ENCODE measurements at regions not wholly inside any gene's neighbourhood (a gene's known extent, or its start where the extent isn't known, plus 50 kb on each side); places are given as distances from the start of the nearest gene placed in this dataset.
"Not testable (repeated sequence)": the region's sequence is repeated elsewhere in the genome, so short reads cannot be mapped to it uniquely, and the experiment has no call there.

DNA sequence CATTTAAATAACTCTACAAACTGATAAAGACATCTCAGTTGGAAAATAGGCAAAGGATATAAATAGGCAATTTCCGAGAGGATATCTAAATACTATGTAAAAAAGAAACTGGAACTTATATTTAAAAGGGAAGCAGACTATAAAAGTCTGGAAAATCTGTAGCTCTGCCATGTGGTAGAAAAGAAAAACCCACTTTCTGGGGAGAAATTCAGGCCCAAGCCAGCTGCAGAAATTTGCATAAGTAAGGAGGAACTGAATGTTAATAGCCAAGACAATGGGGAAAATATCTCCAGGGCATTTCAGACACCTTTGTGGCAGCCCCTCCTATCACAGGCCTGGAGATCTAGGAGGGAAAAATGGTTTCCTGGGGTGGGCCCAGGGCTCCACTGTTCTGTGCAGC lies 97.8 kb upstream of the ZBED5 start:
- DNase-seq (ENCODE audit: low read depth in 2 of 2), result no peak

DNA sequence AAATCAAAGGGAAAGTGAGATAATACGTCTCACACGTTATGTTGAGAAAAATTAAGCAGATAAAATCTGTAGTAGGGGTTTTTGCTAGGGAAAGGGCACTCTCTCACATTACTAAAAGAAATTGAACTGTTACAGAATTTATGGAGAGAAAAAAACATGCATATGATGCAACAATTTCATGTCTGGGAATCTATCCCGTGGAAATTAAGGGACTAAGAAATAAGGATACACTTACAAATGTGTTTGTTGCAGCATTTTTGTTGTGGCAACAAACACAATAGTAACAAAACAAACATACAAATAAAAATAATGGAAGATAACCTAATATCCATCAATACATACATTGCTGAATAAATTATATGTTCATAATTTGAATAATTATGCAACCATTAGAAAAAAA lies 96.3 kb upstream of the ZBED5 start:
- DNase-seq (ENCODE audit: low read depth in 2 of 2), result no peak

DNA sequence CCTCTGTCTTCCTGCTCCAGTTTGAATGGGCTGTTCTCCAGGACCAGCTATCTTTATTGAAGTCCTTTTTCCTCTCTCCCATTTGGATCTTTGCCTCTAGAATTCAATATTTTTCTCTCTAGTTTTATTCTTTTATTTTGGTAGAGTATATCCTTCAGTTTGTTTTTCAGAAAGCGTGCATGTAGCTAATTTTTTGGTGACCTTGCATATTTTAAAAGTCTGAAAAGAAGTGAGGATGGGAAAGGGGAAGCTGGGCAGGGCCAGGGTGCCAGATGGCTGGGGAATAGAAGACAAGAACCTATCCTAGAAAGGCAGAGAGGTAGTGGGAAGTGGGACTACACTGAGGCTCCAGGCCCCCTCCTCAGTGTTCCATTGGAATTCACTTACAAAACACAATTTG lies 95.0 kb upstream of the ZBED5 start:
- no peak for DNase-seq (ENCODE audit: low read depth in 2 of 2)

DNA sequence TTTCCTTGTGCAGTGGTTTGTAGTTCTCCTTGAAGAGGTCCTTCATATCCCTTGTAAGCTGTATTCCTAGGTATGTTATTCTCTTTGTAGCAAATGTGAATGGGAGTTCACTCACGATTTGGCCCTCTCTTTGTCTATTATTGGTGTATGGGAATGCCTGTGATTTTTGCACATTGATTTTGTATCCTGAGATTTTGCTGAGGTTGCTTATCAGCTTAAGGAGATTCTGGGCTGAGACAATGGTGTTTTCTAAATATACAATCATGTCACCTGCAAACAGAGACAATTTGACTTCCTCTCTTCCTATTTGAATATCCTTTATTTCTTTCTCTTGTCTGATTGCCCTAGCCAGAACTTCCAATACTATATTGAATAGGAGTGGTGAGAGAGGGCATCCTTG lies 90.1 kb upstream of the ZBED5 start:
- not testable (repeated sequence) for DNase-seq (ENCODE audit: low read depth in 2 of 2)

DNA sequence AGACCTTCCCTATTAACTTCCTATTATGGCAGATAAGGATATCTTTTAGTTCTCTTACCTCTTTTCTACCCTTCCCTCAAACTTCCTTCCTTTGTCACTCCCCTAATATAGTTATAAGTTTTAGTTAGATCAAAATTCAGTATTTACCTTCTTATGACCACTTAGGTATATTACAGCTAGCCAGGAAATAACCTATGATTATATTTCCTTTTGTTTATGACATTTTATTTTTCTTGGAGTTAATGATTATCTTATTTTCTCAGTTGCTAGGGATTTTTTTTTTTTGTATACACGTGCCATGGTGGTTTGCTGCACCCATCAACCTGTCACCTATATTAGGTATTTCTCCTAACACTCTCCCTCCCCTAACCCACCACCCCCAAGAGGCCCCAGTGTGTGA lies 88.2 kb upstream of the ZBED5 start:
- no peak for DNase-seq (ENCODE audit: low read depth in 2 of 2)

DNA sequence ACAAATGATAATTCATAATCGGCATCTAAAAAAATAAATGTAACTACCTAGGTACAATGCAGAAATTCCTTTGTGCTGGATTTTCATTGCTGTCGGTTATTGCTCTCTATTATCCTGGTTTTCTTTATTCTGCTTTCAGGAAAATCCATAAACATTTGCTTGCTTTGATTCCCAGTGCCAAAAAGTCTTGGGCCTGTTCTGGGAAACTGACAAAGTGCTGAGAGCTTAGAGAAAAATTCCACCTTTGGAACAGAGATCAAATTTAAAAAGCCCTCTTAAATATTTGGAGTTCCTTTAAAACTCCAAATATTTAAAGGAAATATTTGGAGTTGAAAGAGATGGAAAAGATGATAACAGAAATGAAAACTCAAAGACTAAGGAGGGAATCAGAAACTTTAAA lies 87.3 kb upstream of the ZBED5 start:
- DNase-seq (ENCODE audit: low read depth in 2 of 2), result no peak

DNA sequence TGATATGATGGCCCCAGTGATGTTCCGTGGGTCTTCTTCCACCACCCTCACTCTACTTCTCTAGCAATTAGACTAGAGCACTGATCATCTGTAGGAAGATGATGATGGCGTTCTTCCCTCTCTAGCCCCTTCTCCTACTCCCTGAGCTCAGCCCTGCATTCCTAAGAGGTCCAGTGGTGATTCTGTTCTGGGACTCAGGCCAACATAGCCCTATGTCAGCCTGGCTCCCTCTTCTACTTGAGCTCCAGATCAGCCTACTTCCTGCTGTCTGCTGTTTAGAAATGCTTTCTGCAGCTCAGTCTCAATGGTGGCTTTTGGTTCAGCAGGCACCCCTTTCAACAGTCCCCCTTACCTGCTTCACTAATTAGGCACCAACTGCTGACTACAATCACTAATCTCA lies 86.1 kb upstream of the ZBED5 start:
- no peak for DNase-seq (ENCODE audit: low read depth in 2 of 2)

DNA sequence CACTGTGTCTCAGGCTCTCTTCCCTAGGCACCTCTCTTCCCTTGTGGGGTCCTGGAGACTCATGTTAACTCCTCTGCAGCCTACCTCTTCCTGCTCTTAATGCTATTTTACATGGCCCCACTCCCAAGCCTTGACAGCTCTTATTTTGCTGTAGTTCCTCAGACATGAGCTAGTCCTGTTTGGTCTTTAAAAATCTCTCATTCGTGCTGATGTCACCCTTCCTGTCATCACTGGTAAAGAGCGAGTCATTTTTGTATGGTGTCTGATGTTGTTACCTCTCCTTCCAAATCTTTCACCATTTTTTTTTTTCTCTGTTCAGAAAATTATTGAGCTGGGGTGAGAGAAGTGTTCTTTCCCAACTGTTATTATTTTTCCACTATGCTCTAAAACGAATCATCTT lies 84.8 kb upstream of the ZBED5 start:
- no peak for DNase-seq (ENCODE audit: low read depth in 2 of 2)

DNA sequence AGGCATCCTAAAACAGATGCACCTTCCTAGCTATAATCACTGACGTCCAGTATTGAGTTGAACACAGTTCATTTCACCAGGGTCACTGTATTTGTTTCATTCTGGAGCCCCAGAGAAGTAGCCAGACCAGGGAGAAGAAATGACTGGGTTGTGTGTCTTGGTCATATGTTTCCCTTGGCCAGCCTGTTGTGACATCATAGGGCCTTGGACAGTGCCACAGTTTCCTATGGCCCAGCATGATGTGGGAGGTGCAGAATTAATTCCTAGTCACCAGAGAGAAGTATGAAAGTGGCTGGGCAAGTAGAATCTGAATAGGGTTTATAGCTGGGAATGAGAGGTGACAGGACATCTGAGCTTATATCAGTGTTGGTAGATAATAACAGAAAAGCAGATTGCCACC lies 84.0 kb upstream of the ZBED5 start:
- no peak for DNase-seq (ENCODE audit: low read depth in 2 of 2)

DNA sequence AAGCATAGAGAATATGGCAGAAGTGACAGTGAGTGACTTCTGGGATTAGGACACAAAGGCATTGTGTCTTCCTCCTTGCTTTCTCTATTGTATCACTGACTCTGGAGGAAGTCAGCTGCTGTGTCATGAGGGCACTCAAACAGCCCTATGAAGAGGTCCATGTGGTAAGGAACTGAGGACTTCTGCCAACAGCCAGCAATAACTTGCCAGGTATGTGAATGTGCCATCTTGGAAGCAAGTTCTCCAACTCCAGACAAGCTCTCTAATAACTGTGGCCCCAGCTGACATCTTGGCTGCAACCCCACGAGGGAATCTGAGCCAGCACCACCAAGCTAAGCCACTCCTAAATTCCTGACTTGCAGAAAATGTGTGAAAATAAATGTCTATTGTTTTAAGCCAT lies 83.6 kb upstream of the ZBED5 start:
- no peak for DNase-seq (ENCODE audit: low read depth in 2 of 2)

DNA sequence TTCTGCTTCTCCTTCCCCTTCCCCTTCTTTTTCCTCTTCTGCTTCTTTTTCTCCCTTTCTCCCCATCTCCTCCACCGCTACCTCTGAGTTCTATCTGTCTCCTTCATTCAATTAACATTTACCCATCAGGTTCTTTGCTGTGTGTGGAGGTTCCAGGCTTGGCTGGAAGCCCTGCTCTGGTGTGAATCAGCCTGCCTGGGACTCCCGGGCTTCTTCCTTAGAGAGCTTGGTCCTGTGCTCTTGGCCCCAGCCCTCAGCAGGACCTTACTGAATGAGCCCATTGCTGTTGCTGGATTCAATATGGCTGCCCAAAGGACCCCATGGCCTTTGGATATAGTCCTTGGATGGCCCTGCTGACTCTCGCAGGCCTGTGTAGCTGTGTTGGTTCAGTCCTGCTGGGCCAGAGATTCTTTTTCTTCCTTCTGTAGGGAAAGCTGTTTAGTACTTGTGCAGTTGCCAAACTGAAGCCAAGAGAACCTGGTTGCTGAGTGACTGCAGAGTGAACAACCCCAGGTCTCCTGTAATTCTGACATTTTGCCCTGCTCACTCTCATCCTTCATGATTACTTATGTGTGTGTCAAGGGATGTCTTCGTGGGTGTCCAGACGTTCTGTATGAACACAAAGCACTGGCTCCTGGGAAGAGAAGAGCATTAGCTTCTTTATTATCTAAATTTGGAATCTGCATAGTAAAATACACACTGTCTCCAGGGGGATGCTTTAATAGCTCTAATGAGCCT lies 81.0 kb upstream of the ZBED5 start:
- no peak for DNase-seq (ENCODE audit: low read depth in 2 of 2)

DNA sequence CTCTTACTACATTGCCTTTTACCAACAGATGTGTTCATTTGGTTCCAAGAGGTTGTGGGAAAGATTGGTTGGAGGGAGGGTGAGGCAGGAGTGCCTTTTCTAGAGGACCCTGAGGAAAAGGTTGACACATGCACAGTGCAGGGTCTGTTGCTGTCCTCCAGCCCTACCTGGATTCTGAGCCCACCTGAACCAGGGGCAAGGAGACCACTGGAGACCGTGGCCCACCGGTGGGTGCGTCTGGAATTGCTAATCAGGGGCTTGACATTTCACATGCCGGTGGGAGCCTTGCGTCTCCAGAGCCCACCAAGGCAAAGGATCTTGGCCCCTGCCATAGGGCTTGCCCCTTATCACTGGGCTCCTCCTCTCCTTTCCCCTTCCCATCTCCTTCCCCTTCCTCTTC lies 80.4 kb upstream of the ZBED5 start:
- no peak for DNase-seq (ENCODE audit: low read depth in 2 of 2)

DNA sequence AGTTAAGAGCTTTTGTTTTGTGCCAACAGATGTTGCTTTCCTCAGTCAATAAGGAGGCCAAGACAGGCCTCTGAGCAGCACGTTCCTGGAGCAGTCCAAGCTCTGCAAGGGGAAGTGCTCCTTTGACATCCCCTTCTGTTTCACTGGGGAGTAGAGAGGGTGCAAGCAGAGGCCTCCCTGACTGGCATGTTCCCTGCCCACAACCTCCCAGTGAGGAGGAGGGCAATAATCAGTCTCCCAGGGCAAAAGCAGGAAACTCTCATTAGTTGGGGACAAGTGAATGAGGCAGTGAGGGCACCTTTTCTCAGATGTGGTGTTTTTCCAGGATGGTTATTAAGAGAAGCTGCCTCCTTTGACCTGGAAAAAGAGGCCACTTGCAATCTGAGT lies 79.5 kb upstream of the ZBED5 start:
- no peak for DNase-seq (ENCODE audit: low read depth in 2 of 2)

DNA sequence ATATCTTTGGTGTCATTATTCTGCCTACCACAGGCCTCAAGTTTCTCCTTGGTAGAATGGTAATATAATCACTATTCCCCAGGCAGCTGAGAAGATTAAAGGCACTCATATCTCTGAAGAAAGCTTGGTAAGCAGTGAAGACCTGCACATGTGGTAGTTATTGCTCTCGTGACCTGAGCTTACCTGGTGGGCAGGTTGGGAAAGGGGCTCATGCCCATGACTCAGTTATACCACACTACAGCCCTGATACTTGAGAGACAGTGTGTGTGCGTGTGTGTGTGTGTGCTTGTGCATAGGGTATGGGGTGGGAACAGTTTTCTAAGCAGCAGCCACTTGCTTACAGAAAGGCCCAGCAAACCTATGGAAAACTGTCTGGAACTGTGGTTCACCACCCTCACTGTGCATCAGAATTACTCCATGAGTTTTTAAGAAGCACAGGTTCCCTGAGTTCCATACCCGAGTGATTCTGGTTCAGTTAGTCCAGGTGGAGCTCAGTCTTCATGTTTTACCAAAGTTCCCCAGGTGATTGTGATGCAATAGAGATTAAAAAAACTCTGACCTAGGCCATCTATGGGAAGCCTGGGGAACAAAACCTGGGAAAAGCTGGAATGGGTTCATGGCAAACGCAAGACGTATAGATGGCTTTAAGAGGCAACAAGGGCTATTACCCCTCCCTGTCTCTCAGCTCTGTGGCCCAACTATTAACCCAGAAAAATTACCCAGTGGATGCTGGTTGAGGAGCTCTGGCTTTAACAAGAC lies 79.0 kb upstream of the ZBED5 start:
- no peak for DNase-seq (ENCODE audit: low read depth in 2 of 2)

DNA sequence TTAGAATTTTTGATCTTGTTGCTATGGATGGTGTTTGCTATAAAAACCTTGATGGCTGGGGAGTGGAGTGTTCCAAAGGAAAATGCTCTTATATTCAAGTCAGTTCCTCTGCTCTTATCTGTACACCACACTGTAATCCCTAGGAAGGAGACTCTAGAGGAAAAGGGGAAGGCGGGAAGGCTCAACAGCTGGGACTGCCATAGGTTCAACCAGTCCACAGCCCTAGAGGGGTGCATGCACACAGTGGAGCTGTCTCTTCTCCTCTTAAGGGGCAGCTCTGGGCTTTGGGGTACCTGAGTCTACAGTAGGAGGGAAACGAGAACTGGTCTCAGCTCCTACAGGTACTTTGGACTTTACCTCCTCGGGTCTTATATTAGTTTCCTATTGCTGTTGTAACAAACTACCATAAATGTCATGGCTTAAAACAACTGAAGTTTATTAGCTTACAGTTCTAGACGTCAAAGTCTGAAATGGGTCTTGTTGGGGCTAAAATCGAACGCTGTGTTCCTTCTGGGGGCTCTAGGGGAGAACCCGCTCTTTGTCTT lies 77.2 kb upstream of the ZBED5 start:
- no peak for DNase-seq (ENCODE audit: low read depth in 2 of 2)

DNA sequence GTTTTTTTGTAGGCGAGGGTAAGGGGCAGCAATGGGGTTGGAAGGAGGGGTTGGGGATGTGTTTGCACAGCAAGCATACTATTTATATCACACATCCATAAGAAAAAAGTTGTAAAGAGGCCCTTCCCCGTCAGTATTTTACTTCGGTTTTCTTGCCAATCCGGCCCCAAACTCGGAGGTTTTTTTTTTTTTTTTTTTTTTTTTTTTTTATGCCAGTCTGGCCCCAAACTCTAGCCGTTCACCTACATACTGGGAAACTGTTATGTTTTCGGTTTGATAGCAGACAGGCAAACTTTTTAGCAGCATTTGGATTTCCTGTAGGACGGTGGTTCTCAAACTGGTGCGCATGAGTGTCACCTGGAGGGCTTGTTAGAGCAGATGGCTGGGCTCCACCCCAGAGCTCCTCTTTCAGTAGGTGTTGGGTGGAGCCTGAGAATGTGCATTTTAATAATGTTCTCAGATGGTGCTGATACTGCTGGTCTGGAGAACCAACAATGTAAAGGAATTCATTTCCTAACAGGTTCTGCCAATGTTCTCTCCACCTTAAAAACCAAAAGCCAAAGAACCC lies 76.5 kb upstream of the ZBED5 start:
- DNase-seq (ENCODE audit: low read depth in 2 of 2), result no peak

DNA sequence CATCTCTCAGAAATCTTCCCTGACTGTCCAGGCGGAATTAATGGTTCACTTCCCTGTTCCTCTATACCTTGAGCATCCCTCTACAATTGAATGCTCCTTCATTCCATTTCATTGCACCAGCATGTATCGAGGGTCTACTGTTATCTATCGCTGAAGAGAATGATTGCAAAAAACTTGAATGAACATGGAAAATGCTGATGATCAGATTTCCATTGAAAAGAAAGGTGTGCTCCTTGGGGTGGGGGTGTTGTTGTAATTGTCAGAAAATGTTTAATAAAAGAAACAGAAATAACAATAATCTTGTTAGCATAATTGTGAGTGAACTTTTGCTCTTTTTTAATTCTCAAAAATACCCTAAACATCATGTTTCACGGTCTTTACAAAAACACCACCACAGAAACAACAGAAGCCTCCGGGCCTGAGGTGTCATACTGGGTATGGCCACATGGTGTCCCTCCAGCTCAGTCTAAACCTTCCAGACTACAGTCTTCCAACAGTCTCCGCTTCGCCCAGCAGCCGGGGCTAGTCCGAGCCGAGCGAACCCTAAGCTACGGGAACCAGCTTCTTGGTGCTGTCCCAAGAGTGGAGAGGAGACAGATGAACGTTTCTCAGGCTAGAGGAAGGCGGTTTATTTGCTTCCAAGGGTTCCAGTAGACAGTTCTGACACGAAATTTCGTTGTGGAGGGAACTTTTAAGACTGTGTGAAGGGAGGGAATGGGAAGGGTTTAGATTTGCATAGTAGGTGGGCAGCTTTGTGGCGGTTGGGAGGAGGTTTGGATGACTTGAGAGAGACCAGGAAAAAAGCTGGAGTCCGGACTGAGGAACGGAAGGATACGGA lies 75.8 kb upstream of the ZBED5 start:
- DNase-seq (ENCODE audit: low read depth in 2 of 2), result peak; percentile 76 to 83

DNA sequence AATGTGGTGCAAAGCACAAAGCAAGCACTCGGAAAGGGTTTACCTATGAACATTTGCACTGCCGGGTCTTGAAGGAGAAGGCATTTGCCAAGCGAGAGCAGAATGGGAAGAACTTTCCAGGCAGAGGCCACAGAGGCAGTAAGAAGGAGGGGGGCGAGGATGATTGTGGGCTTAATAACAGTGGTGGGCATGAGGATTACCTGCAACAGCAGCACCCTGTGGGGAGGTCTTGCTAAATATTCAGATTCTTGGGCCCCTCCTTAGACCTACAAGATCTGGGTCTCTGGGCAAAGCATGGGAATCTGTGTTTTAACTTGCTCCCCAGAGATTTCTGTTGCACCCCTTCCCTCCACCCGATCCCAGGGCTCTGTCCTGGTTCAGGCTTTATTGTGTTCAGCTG lies 75.1 kb upstream of the ZBED5 start:
- DNase-seq (ENCODE audit: low read depth in 2 of 2), result no peak

DNA sequence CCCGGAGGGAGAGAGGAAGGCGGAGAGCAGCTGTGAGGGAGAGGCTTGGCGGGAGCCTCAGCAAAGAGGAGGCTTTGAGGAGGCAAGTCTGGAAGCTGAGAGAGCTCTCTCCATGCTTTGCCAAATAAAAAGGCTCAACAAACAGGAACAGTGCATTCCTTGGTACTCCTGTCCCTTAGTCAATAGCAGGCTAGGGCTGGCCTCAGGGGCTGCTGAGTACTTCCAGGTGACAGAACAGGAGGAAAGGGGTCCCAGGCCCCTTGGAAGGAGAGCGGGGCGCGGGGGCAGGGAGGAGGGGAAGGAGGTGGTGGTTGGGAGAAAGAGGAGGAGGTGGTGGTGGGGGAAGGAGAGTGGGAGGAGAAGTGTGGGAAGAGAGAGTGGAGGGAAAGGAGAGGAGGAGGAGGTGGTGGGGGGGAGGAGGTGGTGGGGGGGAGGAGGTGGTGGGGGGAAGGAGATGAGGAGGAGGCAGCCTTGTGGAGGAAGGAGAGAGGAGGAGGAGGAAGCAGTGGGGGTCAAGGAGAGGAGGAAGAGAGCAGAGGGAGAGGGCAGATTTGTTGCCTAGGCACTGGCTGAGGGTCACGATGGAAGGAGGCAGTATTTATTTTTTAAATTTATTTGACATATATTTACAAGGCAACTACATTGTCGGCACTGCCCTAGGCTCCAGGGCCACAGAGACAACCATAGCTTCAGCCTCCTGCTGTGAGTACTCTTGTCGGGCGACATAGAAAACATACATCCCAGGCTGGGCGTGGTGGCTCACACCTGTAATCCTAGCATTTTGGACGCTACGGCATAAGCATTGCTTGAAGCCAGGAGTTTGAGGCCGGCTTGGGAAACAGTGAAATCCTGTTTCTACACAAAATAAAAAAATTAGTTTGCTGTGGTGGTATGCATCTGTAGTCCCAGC lies 74.2 kb upstream of the ZBED5 start:
- no peak for DNase-seq (ENCODE audit: low read depth in 2 of 2)

DNA sequence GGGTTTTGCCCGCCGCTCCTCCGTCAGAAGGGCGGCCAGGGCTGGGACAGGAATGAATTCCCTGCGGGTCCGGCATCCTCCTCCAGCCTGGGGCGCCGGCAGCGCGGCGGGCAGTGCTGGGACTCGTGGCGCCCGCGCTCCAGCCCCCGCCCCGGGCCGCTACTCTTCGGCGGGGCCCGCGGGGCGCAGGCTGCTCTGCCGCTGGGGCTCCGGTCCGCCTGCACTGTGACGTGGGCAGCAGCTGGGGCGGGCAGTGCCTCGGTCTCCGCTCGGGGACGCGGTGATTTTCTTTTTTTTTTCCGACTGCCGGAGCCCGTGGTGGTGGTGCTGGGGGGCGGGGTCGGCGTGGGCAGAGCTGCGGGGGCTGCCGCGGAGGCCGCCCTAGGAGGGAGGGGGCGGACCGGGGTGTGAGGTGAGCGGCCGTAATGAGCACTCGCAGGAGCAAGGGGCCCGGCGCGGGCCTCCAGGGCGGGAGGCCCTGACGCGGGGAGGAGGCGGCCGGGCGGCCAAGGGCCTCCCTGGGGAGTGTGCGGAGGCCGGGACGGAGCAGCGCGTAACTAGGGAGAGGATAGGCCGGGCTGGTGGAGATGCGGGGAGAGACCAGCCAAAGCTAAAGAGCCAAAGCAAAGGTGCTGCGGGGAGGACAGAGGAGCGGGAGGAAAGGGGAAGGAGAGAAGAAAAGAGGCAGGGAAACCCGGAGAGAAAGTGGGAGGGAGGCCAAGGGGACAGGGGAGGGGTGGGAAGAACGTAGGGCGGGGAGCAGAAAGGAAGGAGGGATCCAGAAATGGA lies 73.3 kb upstream of the ZBED5 start:
- peak; percentile 16 for DNase-seq (ENCODE audit: low read depth in 2 of 2)
